Tibial nerve (tissue), 3 donors: ENCODE measurements at regions not wholly inside any gene's neighbourhood (a gene's known extent, or its start where the extent isn't known, plus 50 kb on each side); places are given as distances from the start of the nearest gene placed in this dataset.

Source experiments
- POLR2A ChIP-seq, 2 donors: fragments of 450-650 bp; IDR thresholded peaks; one replicate each; pipeline ENCODE4 v1.6.1; 2017; ENCODE audit warnings: antibody characterized with exemption in 2 of 2, mild to moderate bottlenecking in 2 of 2, moderate library complexity in 2 of 2
- TF ChIP-seq, protein P1 (sequence below), 5 experiments: fragments of 200-600 bp in 3 of 5; fragments of 450-650 bp in 2 of 5; sonication (generic) in 3 of 5; IDR thresholded peaks; one replicate each; pipeline ENCODE4 v1.5.1; 2016 to 2019; ENCODE audit warnings: antibody characterized with exemption in 5 of 5, mild to moderate bottlenecking in 3 of 5, moderate library complexity in 2 of 5

DNA sequence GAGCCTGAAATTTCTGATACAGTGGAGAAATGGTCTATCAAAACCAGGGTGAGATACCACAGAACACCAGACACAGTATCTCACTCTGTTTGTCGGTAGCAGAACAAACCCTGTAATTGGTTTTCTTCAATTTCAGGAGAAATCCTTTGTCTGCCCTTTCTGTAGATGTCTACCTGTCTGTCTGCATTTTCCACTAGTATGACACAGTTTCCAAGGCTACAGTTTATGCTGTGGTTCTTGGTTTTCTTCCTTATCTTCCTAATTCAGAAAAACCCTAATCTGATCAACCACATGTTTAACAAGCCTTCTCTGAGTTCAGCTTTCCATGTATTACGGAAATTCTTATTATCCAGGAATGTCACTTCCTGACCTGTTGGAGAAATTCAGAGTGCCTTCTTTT lies 70.8 kb downstream of the SCN11A start:
- TF ChIP-seq POLR2A (IDR thresholded peaks at IDR 0.05), result no peak
- TF ChIP-seq, protein P1, sequence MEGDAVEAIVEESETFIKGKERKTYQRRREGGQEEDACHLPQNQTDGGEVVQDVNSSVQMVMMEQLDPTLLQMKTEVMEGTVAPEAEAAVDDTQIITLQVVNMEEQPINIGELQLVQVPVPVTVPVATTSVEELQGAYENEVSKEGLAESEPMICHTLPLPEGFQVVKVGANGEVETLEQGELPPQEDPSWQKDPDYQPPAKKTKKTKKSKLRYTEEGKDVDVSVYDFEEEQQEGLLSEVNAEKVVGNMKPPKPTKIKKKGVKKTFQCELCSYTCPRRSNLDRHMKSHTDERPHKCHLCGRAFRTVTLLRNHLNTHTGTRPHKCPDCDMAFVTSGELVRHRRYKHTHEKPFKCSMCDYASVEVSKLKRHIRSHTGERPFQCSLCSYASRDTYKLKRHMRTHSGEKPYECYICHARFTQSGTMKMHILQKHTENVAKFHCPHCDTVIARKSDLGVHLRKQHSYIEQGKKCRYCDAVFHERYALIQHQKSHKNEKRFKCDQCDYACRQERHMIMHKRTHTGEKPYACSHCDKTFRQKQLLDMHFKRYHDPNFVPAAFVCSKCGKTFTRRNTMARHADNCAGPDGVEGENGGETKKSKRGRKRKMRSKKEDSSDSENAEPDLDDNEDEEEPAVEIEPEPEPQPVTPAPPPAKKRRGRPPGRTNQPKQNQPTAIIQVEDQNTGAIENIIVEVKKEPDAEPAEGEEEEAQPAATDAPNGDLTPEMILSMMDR (IDR thresholded peaks at IDR 0.05), result no peak
